ENCODE measurements at regions not wholly inside any gene's neighbourhood (a gene's known extent, or its start where the extent isn't known, plus 50 kb on each side); places are given as distances from the start of the nearest gene placed in this dataset.

- Histone ChIP-seq H3K4ac (ENCODE audit: low read depth, low read length) (no peak overlapping the region), H3K4me3 (ENCODE audit: low read depth, low read length) (no peak overlapping the region), H4K8ac (ENCODE audit: low read depth, low read length) (no peak overlapping the region), H2BK120ac (ENCODE audit: insufficient read depth, low read length, poor library complexity) (no peak overlapping the region), H3K27ac (ENCODE audit: low read depth, low read length) (no peak overlapping the region), H3K14ac (ENCODE audit: low read length) (no peak overlapping the region), H4K91ac (ENCODE audit: low read depth, low read length) (no peak overlapping the region), H2AK5ac (ENCODE audit: low read length) (no peak overlapping the region), H3K4me1 (ENCODE audit: control insufficient read depth in 1 of 2, insufficient read depth in 2 of 2, low read length in 2 of 2) (no peaks in the 10 kb centered on the region), H3K4me2 (ENCODE audit: low read length) (no peak overlapping the region), H3K36me3 (ENCODE audit: control insufficient read depth in 1 of 2, insufficient read depth in 2 of 2, low read length in 2 of 2) (no peaks in the 10 kb centered on the region), H2BK5ac (ENCODE audit: low read depth, low read length, poor library complexity) (no peak overlapping the region), H3K18ac (ENCODE audit: low read length) (no peak overlapping the region), H3K9ac (ENCODE audit: low read length) (no peak overlapping the region), H3K79me2 (ENCODE audit: control insufficient read depth, insufficient read depth, low read length, poor library complexity) (no peaks in the 10 kb centered on the region), H3K27me3 (ENCODE audit: insufficient read depth, low read length) (no peaks in the 10 kb centered on the region), H4K12ac (ENCODE audit: low read depth, low read length) (no peak overlapping the region), H2BK12ac (ENCODE audit: low read length) (no peak overlapping the region), H3K23ac (ENCODE audit: low read length) (no peak overlapping the region), H2AFZ (ENCODE audit: insufficient read depth, low read length, poor library complexity) (no peak overlapping the region), H3K79me1 (ENCODE audit: low read length) (no peaks in the 10 kb centered on the region), H3K9me3 (ENCODE audit: insufficient read depth, low read depth, low read length) (no peaks in the 10 kb centered on the region)
- no peak for DNase-seq
- WGBS (ENCODE audit: extremely low coverage, insufficient coverage, insufficient read length) = no CpG with 5 or more reads among the region's 3 CpGs
Observed at GRCh38 chr2:155867564-155867963, 465.0 kb downstream of the NR4A2 start.

DNA sequence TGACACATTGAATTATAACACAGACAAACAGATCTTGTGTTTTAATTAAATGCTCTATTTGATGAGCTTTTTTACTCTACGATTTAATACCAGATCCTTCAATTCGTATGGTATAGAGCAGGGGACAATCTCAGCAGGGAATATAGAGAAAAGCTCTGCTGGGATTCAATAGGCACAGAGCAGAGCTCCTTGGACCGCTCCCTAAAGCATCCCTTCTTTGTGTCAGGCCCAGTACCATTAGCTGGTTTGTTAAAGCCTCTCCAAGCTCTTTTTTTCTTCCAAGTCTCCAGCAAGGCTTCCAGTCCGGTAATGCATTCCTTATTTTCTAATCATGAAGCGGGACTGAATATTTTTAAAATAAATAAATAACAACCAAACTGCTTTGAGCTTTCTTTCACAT lies 466.0 kb downstream of the NR4A2 start:
- Histone ChIP-seq H3K9ac (ENCODE audit: low read length) (no peak overlapping the region), H2BK12ac (ENCODE audit: low read length) (no peak overlapping the region), H2BK5ac (ENCODE audit: low read depth, low read length, poor library complexity) (no peak overlapping the region), H2BK120ac (ENCODE audit: insufficient read depth, low read length, poor library complexity) (no peak overlapping the region), H3K4me2 (ENCODE audit: low read length) (no peak overlapping the region), H3K27me3 (ENCODE audit: insufficient read depth, low read length) (no peaks in the 10 kb centered on the region), H2AK5ac (ENCODE audit: low read length) (no peak overlapping the region), H3K4ac (ENCODE audit: low read depth, low read length) (no peak overlapping the region), H2AFZ (ENCODE audit: insufficient read depth, low read length, poor library complexity) (no peak overlapping the region), H3K9me3 (ENCODE audit: insufficient read depth, low read depth, low read length) (no peaks in the 10 kb centered on the region), H4K8ac (ENCODE audit: low read depth, low read length) (no peak overlapping the region), H3K79me1 (ENCODE audit: low read length) (no peaks in the 10 kb centered on the region), H4K91ac (ENCODE audit: low read depth, low read length) (no peak overlapping the region), H3K36me3 (ENCODE audit: control insufficient read depth in 1 of 2, insufficient read depth in 2 of 2, low read length in 2 of 2) (no peaks in the 10 kb centered on the region), H3K18ac (ENCODE audit: low read length) (no peak overlapping the region), H3K23ac (ENCODE audit: low read length) (no peak overlapping the region), H3K14ac (ENCODE audit: low read length) (no peak overlapping the region), H3K4me3 (ENCODE audit: low read depth, low read length) (no peak overlapping the region), H3K4me1 (ENCODE audit: control insufficient read depth in 1 of 2, insufficient read depth in 2 of 2, low read length in 2 of 2) (no peaks in the 10 kb centered on the region), H3K79me2 (ENCODE audit: control insufficient read depth, insufficient read depth, low read length, poor library complexity) (no peaks in the 10 kb centered on the region), H4K12ac (ENCODE audit: low read depth, low read length) (no peak overlapping the region), H3K27ac (ENCODE audit: low read depth, low read length) (no peak overlapping the region)
- no CpG with 5 or more reads among the region's 5 CpGs for WGBS (ENCODE audit: extremely low coverage, insufficient coverage, insufficient read length)
- DNase-seq = no peak

DNA sequence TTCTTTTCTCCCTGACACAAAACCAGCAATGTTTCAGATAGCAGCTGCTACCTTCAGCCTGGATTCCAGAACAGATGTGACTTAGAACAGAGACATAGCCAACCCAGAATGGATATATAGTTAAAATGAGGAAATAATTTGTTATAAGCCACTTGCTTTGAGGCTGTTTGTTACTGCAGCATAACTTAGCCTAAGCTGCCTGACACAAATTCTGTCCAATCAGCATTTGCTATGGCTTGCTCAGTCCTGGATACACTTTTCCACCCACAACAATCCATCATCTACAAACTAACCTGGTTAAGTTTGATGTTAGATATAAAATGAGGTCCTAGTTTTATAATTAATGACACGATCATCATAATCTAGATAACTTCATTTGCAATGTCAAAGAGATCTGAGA lies 480.4 kb downstream of the NR4A2 start:
- Histone ChIP-seq H3K79me1 (ENCODE audit: low read length) (no peaks in the 10 kb centered on the region), H3K14ac (ENCODE audit: low read length) (no peak overlapping the region), H2AFZ (ENCODE audit: insufficient read depth, low read length, poor library complexity) (no peak overlapping the region), H3K4ac (ENCODE audit: low read depth, low read length) (no peak overlapping the region), H2BK5ac (ENCODE audit: low read depth, low read length, poor library complexity) (no peak overlapping the region), H4K12ac (ENCODE audit: low read depth, low read length) (no peak overlapping the region), H3K9ac (ENCODE audit: low read length) (no peak overlapping the region), H3K9me3 (ENCODE audit: insufficient read depth, low read depth, low read length) (no peaks in the 10 kb centered on the region), H3K23ac (ENCODE audit: low read length) (no peak overlapping the region), H4K8ac (ENCODE audit: low read depth, low read length) (no peak overlapping the region), H4K91ac (ENCODE audit: low read depth, low read length) (no peak overlapping the region), H2BK120ac (ENCODE audit: insufficient read depth, low read length, poor library complexity) (no peak overlapping the region), H3K4me1 (ENCODE audit: control insufficient read depth in 1 of 2, insufficient read depth in 2 of 2, low read length in 2 of 2) (no peaks in the 10 kb centered on the region), H2AK5ac (ENCODE audit: low read length) (no peak overlapping the region), H3K18ac (ENCODE audit: low read length) (no peak overlapping the region), H3K4me3 (ENCODE audit: low read depth, low read length) (no peak overlapping the region), H3K27me3 (ENCODE audit: insufficient read depth, low read length) (no peaks in the 10 kb centered on the region), H3K36me3 (ENCODE audit: control insufficient read depth in 1 of 2, insufficient read depth in 2 of 2, low read length in 2 of 2) (no peaks in the 10 kb centered on the region), H2BK12ac (ENCODE audit: low read length) (no peak overlapping the region), H3K79me2 (ENCODE audit: control insufficient read depth, insufficient read depth, low read length, poor library complexity) (no peaks in the 10 kb centered on the region), H3K4me2 (ENCODE audit: low read length) (no peak overlapping the region), H3K27ac (ENCODE audit: low read depth, low read length) (no peak overlapping the region)
- no CpG with 5 or more reads among the region's 1 CpG for WGBS (ENCODE audit: extremely low coverage, insufficient coverage, insufficient read length)
- no peak for DNase-seq

DNA sequence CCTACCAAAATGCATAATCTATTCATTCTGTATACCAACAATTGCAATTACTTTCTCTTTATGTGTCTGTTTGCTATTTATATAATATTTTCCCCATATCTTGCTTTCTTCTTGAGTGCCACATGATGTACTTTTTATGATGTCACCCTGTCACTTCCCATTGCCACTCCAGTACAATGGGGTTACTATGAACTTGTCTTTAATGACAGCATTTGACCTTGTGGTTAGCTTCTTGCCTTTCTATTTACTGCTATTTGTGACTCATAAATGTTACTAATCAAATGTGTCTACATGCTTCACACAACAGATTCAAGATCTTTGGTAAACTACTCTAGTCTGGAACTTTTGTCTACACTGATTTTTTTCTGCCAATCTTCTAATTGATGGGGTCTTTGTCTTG lies 486.3 kb downstream of the NR4A2 start:
- Histone ChIP-seq H3K36me3 (ENCODE audit: control insufficient read depth in 1 of 2, insufficient read depth in 2 of 2, low read length in 2 of 2) (no peaks in the 10 kb centered on the region), H3K18ac (ENCODE audit: low read length) (no peak overlapping the region), H3K4me3 (ENCODE audit: low read depth, low read length) (no peak overlapping the region), H3K9me3 (ENCODE audit: insufficient read depth, low read depth, low read length) (no peaks in the 10 kb centered on the region), H3K14ac (ENCODE audit: low read length) (no peak overlapping the region), H3K79me2 (ENCODE audit: control insufficient read depth, insufficient read depth, low read length, poor library complexity) (no peaks in the 10 kb centered on the region), H4K8ac (ENCODE audit: low read depth, low read length) (no peak overlapping the region), H3K27ac (ENCODE audit: low read depth, low read length) (no peak overlapping the region), H3K79me1 (ENCODE audit: low read length) (no peaks in the 10 kb centered on the region), H4K12ac (ENCODE audit: low read depth, low read length) (no peak overlapping the region), H3K4ac (ENCODE audit: low read depth, low read length) (no peak overlapping the region), H2AFZ (ENCODE audit: insufficient read depth, low read length, poor library complexity) (no peak overlapping the region), H2AK5ac (ENCODE audit: low read length) (no peak overlapping the region), H3K4me2 (ENCODE audit: low read length) (no peak overlapping the region), H2BK12ac (ENCODE audit: low read length) (no peak overlapping the region), H2BK120ac (ENCODE audit: insufficient read depth, low read length, poor library complexity) (no peak overlapping the region), H3K9ac (ENCODE audit: low read length) (no peak overlapping the region), H3K23ac (ENCODE audit: low read length) (no peak overlapping the region), H2BK5ac (ENCODE audit: low read depth, low read length, poor library complexity) (no peak overlapping the region), H3K27me3 (ENCODE audit: insufficient read depth, low read length) (no peaks in the 10 kb centered on the region), H3K4me1 (ENCODE audit: control insufficient read depth in 1 of 2, insufficient read depth in 2 of 2, low read length in 2 of 2) (no peaks in the 10 kb centered on the region), H4K91ac (ENCODE audit: low read depth, low read length) (no peak overlapping the region)
- no peak for DNase-seq

DNA sequence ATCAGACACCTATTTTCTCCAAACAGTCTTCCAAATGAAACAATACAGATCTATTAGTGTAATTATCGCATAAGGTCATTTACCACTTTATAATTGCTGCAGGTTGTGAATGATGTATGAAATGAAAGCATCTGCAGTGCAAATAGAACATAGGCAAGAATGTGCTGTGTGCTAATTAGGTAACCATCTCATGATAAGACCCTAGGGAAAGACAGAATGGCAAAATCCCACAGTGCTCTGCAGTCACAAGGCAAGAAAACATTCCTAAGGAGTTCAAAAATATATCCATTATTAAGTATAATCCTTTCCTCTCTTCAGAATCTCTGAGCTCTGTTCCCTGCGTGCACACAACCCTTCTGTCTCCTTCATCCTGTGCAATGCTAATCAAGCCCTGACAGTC lies 488.1 kb downstream of the NR4A2 start:
- Histone ChIP-seq H3K4ac (ENCODE audit: low read depth, low read length) (no peak overlapping the region), H3K36me3 (ENCODE audit: control insufficient read depth in 1 of 2, insufficient read depth in 2 of 2, low read length in 2 of 2) (no peaks in the 10 kb centered on the region), H3K14ac (ENCODE audit: low read length) (no peak overlapping the region), H3K23ac (ENCODE audit: low read length) (no peak overlapping the region), H3K4me1 (ENCODE audit: control insufficient read depth in 1 of 2, insufficient read depth in 2 of 2, low read length in 2 of 2) (no peaks in the 10 kb centered on the region), H3K9ac (ENCODE audit: low read length) (no peak overlapping the region), H2AK5ac (ENCODE audit: low read length) (no peak overlapping the region), H2BK12ac (ENCODE audit: low read length) (no peak overlapping the region), H4K8ac (ENCODE audit: low read depth, low read length) (no peak overlapping the region), H2AFZ (ENCODE audit: insufficient read depth, low read length, poor library complexity) (no peak overlapping the region), H3K79me1 (ENCODE audit: low read length) (no peaks in the 10 kb centered on the region), H3K18ac (ENCODE audit: low read length) (no peak overlapping the region), H3K4me2 (ENCODE audit: low read length) (no peak overlapping the region), H4K12ac (ENCODE audit: low read depth, low read length) (no peak overlapping the region), H3K27me3 (ENCODE audit: insufficient read depth, low read length) (no peaks in the 10 kb centered on the region), H3K9me3 (ENCODE audit: insufficient read depth, low read depth, low read length) (no peaks in the 10 kb centered on the region), H3K79me2 (ENCODE audit: control insufficient read depth, insufficient read depth, low read length, poor library complexity) (no peaks in the 10 kb centered on the region), H4K91ac (ENCODE audit: low read depth, low read length) (no peak overlapping the region), H2BK120ac (ENCODE audit: insufficient read depth, low read length, poor library complexity) (no peak overlapping the region), H3K27ac (ENCODE audit: low read depth, low read length) (no peak overlapping the region), H3K4me3 (ENCODE audit: low read depth, low read length) (no peak overlapping the region), H2BK5ac (ENCODE audit: low read depth, low read length, poor library complexity) (no peak overlapping the region)
- DNase-seq = no peak
- WGBS (ENCODE audit: extremely low coverage, insufficient coverage, insufficient read length) = no CpG with 5 or more reads among the region's 2 CpGs
